SK-N-SH (cell line): ENCODE measurements at regions not wholly inside any gene's neighbourhood (a gene's known extent, or its start where the extent isn't known, plus 50 kb on each side); places are given as distances from the start of the nearest gene placed in this dataset.

ENCODE experiments used
- CTCF ChIP-seq: fragments of 200-600 bp; sonication (generic); IDR thresholded peaks from 2 replicates; pipeline ENCODE4 v1.6.1; 2017; ENCODE audit warnings: antibody characterized with exemption, mild to moderate bottlenecking, moderate library complexity
- EP300 ChIP-seq, 2 experiments: IDR thresholded peaks; 2 replicates each; pipeline versions ENCODE4 v1.4.0 to v1.6.1; 2012; ENCODE audit warnings: borderline replicate concordance in 1 of 2, low read depth in 1 of 2, low read length in 1 of 2
- EZH2phosphoT487 ChIP-seq: fragments of 200-600 bp; sonication (generic); IDR thresholded peaks from 2 replicates; pipeline ENCODE4 v1.6.1; 2017; ENCODE audit warnings: low read depth, mixed run types, mild to moderate bottlenecking, antibody characterized with exemption, moderate library complexity, borderline replicate concordance
- FOSL2 ChIP-seq: IDR thresholded peaks from 2 replicates; pipeline ENCODE4 v1.4.0; 2012; ENCODE audit warnings: low read depth, mild to moderate bottlenecking, moderate library complexity, borderline replicate concordance
- JUND ChIP-seq: IDR thresholded peaks from 2 replicates; pipeline ENCODE4 v1.4.0; 2012
- POLR2AphosphoS5 ChIP-seq: IDR thresholded peaks from 2 replicates; pipeline ENCODE4 v1.6.1; 2012; ENCODE audit warnings: low read depth, low read length
- RAD21 ChIP-seq: IDR thresholded peaks from 2 replicates; pipeline ENCODE4 v1.6.1; 2012; ENCODE audit warnings: mild to moderate bottlenecking, low read length
- REST ChIP-seq: IDR thresholded peaks from 2 replicates; pipeline ENCODE4 v1.6.1; 2012; ENCODE audit warnings: mild to moderate bottlenecking, low read depth, low read length, moderate library complexity
- RFX5 ChIP-seq: IDR thresholded peaks from 2 replicates; pipeline ENCODE4 v1.6.1; 2012; ENCODE audit warnings: mild to moderate bottlenecking, improper control_type of control experiment, low read length
- TAF1 ChIP-seq: IDR thresholded peaks from 2 replicates; pipeline ENCODE4 v1.6.1; 2012; ENCODE audit warnings: low read depth, mild to moderate bottlenecking, low read length, moderate library complexity, borderline replicate concordance

DNA sequence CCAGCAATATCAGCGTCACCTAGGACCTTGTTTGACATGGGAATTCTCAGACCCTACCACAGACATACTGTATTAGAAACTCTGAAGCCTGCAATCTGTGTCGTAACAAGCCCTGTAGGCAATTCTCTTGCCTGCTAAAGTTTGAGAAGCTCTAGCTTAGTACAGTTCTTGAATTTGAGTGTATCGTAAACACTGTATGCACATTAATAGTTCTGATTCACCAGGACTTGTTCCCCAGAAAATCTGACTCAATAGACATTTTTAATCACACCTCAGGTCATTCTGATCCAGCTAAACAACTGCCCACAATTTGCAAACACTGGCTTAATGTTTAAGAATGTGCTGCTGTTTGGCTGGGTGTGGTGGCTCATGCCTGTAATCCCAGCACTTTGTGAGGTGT is 414.3 kb downstream of the TFAP2A start:
- TF ChIP-seq POLR2AphosphoS5 (no peak), EP300 (IDR thresholded peaks at IDR 0.05; ENCODE audit: borderline replicate concordance in 1 of 2, low read depth in 1 of 2, low read length in 1 of 2) (no peak), CTCF (no peak), JUND (no peak), RAD21 (no peak), REST (no peak), FOSL2 (no peak), TAF1 (no peak), EZH2phosphoT487 (no peak), RFX5 (no peak)
